C1 segment of cervical spinal cord (tissue), 14 donors: ENCODE measurements at regions not wholly inside any gene's neighbourhood (a gene's known extent, or its start where the extent isn't known, plus 50 kb on each side); places are given as distances from the start of the nearest gene placed in this dataset.
A peak's percentile ranks its signal among the peaks of the same experiment; 100 is the strongest.
"Not testable (repeated sequence)": the region's sequence is repeated elsewhere in the genome, so short reads cannot be mapped to it uniquely, and the experiment has no call there.

ENCODE experiments used
- DNase-seq, 14 donors: peaks; one replicate each; lab custom pipeline; 2025; lab: John Stamatoyannopoulos, UW

DNA sequence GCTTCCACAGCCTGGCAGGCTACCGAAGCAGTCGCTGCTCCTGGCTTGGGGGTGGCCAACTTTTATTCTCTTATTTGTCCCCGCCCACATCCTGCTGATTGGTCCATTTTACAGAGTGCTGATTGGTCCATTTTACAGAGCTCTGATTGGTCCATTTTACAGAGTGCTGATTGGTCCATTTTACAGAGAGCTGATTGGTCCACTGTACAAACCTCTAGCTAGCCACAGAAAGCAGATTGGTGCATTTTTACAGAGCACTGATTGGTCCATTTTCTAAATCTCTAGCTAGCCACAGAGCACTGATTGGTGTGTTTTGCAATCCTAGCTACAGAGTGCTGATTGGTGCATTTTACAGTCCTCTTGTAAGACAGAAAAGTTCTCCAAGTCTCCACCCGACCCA lies 187.9 kb upstream of the TOM1L1 start:
- not testable (repeated sequence) for DNase-seq

- no peak for DNase-seq
Measured at GRCh38 chr17:54718286-54718685, 182.4 kb upstream of the TOM1L1 start.

- DNase-seq: no peak
Measured at GRCh38 chr17:54727624-54728023, 173.0 kb upstream of the TOM1L1 start.

GRCh38 chr17:54736573-54736972 lies 164.1 kb upstream of the TOM1L1 start:
- DNase-seq: no peak

DNA sequence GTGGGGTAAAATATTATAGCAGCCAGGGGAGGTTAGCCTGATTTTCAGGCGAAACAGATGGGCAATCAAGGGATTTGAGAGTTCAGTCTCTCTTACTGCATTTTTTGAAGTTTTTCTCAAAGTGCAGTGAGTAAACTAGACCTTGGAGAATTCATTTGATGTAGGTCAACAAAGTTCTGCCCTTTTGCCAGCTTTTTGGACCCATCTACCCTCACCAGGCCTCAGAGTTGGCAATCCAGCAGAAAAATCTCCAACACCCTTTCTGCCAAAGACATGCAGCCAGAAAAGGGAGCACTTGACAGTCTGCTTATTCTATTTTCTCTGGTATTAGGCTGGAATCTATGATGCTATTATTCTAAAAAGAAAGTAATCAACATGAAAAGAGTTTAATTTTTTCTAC lies 162.2 kb upstream of the TOM1L1 start:
- DNase-seq: no peak

- DNase-seq: no peak
Measured at GRCh38 chr17:54744750-54745149, 155.9 kb upstream of the TOM1L1 start.

- DNase-seq: no peak
Measured at GRCh38 chr17:54745239-54745638, 155.4 kb upstream of the TOM1L1 start.

DNA sequence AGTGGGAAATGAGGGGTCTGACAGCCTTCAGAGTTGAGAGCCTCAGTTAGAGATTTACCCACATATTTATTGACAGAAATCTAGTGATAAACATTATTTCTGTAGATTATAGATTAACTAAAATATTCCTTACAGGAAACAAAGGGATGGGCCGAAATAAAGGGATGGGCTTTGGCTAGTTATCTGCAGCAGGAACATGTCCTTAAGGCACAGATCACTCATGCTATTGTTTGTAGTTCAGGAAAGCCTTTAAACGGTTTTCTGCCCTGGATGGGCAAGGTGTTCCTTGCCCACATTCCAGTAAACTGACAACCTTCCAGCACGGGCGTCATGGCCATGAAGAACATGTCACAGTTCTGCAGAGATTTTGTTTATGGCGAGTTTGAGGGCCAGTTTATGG lies 154.8 kb upstream of the TOM1L1 start:
- DNase-seq: no peak

DNA sequence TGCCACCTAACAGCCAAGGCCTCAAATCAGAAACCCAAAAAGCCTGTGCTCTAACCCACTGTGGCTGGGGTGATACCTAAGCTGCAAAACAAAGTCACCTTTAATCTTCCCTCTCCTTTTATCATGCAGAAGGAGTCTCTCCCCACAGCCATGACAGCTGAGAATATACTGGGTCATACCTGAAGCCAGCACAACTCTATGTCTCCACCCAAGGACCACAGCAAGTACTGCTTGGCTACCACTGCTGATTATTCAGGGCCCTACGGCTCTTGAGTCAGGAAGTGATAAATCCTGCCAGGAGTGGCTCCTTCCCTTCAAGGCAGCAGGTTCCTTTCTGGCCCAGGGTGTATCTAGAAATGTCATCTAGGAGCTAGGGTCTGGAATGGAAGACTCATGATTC lies 151.5 kb upstream of the TOM1L1 start:
- DNase-seq: no peak

DNA sequence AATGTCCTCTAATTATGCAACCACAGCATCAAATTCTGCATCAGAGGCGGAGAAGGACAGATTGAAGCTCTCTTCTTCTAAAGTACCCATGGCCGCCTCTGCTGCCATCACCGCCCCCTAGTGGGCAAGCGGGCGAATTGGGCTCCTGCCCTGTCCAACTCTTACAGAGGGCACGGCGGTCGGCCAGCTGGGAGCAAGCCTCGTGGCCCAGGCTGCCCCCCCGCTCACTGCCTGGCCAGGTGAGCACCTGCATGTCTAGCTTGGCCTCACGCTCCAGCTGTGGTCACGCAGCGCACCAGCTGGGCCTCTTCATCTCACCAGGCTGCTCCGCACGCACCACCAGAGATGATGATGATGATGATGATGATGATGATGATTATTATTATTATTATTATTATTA lies 146.1 kb upstream of the TOM1L1 start:
- no peak for DNase-seq

- no peak for DNase-seq
Measured at GRCh38 chr17:54760836-54761235, 139.8 kb upstream of the TOM1L1 start.

DNA sequence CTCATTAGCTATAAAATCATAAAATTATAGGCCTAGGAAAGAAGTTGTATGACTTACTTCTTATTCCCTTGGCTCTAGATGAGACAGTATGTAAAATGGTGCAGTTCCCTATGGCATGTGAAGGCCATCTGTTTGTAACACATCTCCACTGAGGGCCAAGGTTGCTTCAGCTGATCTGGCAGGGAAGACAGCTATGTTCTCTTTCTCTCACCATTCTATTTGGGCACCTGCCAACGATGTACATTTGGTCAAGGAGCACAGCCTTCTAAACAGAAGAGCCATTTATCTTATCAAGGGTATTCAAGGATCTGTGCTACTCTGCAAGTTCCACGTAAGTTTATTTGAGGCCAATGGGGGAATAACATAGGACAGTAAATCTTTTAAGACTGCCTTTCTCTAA lies 129.8 kb upstream of the TOM1L1 start:
- DNase-seq: no peak

DNA sequence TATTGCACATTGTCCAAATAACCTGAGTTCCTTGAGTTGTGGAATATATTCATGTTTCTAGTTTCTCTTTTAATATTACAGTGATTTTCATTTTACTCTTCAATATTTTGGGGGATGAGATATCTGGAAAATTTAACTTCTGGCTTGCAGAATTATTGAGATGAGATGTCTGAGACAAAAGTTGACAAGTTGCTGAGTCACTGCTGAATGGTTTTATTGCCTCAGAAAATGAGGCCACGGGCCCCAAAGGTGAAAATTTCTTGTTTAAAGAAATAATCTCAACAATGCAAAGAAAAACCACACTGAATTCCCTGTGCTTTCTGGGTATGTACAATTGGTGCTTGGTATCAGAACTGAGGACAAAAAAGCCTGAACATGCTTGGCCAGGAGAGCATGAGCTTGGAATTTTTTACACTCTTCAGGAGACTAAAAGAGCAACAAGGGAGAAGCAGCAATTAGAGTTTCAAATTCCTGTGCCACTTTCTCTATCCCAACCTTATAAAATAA lies 129.2 kb upstream of the TOM1L1 start:
- no peak for DNase-seq

DNA sequence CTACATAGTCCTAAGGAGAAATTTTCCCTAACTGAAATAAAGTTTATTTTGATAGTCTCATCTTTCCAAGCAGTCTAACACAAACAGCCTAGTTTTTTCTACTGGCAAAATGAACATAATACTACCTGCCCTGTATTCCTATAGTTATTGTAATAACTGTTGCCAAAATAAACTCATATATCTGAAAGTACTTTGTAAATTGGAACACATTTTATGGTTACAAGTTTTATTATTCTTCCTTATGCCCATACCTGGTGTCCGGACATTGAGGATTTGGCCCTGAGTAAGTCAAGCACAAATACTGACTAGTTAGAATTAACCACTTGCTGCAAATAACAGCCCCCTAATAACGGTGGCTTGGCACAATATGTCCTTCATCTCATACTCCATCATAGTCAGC lies 120.4 kb upstream of the TOM1L1 start:
- no peak for DNase-seq

- DNase-seq: no peak
Measured at GRCh38 chr17:54781389-54781788, 119.3 kb upstream of the TOM1L1 start.

DNA sequence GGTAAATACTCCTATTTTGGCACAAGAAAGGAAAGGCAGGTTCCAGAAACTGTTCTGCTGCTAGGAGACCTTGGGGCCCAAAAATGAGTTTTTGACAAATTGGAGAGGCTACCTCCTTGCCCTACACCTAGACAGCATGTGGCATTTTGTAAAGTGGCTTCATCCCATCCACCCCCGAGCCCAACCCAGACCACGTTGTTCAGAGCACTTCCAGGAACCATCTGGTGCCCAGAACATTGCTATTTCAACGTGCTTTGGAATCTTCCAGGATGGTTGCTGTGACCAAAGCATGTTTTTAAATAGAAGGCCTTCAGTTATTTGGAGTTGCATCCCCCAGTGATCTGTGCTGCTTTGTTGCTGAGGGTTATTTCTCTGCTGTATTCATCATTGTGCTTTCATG lies 116.3 kb upstream of the TOM1L1 start:
- no peak for DNase-seq

DNA sequence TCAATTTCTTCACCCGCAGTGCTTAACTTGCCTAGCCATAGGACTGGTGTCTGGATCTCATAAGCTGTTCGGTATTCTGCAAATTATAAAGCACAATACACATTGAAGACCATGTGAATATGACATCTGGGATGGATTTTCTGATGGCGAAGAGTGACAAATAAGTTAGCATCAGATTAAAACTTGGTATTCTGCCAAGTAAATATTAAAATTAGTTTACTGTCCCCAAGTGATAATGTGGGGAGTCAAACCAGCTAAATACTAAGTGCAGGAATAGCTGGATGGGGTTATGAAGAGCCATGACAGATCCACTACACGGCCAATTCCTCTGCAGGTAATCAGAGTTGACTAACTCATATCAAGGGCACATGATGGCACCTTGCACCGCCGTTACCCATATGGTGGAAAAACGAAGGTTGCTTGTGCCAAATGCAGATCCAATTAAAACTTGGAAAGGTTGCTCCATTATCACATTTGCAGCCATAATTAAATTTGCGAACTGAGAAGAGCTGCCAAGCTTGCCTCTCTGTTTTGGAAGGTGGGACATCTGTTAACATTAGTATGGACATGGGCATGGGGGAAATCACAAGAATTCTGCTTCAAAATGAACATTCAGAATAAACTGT lies 114.9 kb upstream of the TOM1L1 start:
- DNase-seq: peak in 1 of 14 donors; percentile 7

DNA sequence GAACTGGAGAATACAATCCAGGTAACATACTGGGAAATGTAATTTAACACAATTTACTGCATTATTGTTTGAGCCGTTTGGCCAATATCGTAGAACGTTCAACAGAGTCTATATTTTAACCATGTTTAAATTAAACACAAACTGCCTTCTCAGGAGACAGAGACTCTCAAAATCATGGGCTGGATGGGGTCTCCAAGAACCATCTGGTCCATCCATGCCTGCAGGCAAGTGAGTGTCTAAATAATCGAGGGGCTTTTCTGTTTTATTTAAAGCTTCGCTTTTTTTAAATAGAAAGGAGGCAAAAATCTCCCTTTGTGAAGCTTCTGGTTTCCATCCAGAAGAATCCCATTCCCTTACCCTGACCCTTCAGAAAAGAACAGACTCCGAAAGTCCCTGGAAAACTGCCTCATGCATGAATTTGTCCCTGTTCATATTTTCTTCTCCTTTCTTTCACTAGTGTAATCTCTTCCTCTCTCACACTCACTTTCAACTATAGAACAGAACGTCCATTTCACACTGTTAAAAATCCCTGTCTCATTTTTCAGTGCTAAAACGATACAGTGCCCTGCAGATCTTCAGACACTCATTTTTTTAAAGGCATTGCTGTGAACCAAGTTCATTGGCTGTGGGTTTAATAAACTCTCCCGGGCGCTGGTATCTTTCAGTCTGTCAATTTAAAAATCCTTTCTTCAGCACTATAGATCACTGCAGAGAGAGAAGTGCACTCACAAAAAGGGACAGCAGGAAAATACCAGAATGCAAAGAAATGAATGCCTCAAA lies 111.4 kb upstream of the TOM1L1 start:
- DNase-seq: no peak

- DNase-seq: no peak
Measured at GRCh38 chr17:54793271-54793670, 107.4 kb upstream of the TOM1L1 start.

DNA sequence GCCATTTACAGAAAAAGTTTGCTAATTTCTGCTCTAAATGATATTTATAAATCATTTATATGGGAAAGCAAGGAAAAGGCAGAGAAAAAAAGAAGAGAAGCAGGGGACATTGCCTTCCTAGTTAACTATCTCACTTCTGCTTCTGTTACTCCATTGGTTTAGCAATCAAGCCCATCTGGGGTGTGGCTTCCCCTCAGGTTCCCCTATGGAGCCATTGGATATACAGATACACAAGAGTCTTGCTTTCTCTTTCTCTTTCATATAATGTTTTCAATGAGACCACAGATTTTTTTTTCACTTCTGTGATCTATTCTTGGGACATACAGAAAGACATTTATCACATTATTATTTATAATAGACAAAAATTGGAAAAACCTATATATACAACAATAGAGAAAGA lies 105.6 kb upstream of the TOM1L1 start:
- DNase-seq: no peak

DNA sequence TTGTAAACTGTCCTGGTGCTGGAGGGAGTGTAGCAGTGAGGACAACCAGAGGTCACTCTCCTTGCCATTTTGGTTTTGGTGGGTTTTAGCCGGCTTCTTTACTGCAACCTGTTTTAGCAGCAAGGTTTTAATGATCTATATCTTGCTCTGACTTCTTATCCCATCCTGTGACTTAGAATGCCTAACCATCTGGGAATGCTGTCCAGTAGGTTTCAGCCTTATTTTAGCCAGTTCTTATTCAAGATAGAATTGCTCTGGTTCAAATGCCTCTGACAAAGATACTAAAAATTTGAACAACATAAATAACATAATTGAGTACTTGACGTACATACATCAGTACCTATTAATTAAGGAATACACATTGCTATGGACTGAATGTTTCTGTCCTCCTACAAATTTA lies 93.3 kb upstream of the TOM1L1 start:
- no peak for DNase-seq

GRCh38 chr17:54813896-54814295 lies 86.8 kb upstream of the TOM1L1 start:
- DNase-seq: no peak

GRCh38 chr17:54814371-54814770 lies 86.3 kb upstream of the TOM1L1 start:
- DNase-seq: no peak
